Right lobe of liver (tissue), 6 donors: ENCODE measurements at regions not wholly inside any gene's neighbourhood (a gene's known extent, or its start where the extent isn't known, plus 50 kb on each side); places are given as distances from the start of the nearest gene placed in this dataset.

ENCODE experiments used
- ATAC-seq, 4 donors: fragments of 200-7000 bp; cut with Tn5 transposase; one replicate each; pipeline ENCODE4 v1.9.1; 2020; ENCODE audit warnings: mild to moderate bottlenecking in 4 of 4, moderate library complexity in 4 of 4
- DNase-seq, 3 donors: peaks; one replicate each; pipeline ENCODE4 v3.0.0-alpha.2; 2020
- H3K27ac ChIP-seq, 3 donors: fragments of 200-600 bp; one replicate each; pipeline ENCODE4 v1.8.0; 2022
- H3K27me3 ChIP-seq, 2 donors: fragments of 200-600 bp; one replicate each; pipeline ENCODE4 v1.8.0; 2022
- H3K36me3 ChIP-seq, 4 donors: fragments of 200-600 bp; sonication (generic) in 1 of 4; one replicate each; pipeline versions ENCODE4 v1.5.1 to v1.8.0; 2017 to 2022; ENCODE audit warnings: control low read depth in 1 of 4
- H3K4me1 ChIP-seq, 4 donors: fragments of 200-600 bp; sonication (generic) in 1 of 4; one replicate each; pipeline versions ENCODE4 v1.5.1 to v1.8.0; 2017 to 2022; ENCODE audit warnings: control low read depth in 1 of 4
- H3K4me3 ChIP-seq, 3 donors: fragments of 200-600 bp; one replicate each; pipeline ENCODE4 v1.8.0; 2022
- H3K9me3 ChIP-seq, 4 donors: fragments of 200-600 bp; sonication (generic) in 1 of 4; one replicate each; pipeline versions ENCODE4 v1.5.1 to v1.8.0; 2017 to 2022; ENCODE audit warnings: control low read depth in 1 of 4
- POLR2A ChIP-seq: fragments of 450-650 bp; IDR thresholded peaks from one replicate; pipeline ENCODE4 v1.6.1; 2017; ENCODE audit warnings: antibody characterized with exemption, mild to moderate bottlenecking
- WGBS: methylation state at CpG from one replicate; pipeline ENCODE4 v1.1.6; 2018; ENCODE audit warnings: low coverage, low lambda C conversion rate; ENCODE audit not compliant: insufficient coverage; ENCODE audit errors: missing lambda C conversion rate; 5-methylcytosine and 5-hydroxymethylcytosine counted together
- intact Hi-C, 2 donors: fragments of 100-400 bp; cut with DNase I; formaldehyde crosslinking; loops; one replicate each; pipeline versions ENCODE4 v1.11.2 to v1.14.1; 2022
- TF ChIP-seq, protein P1 (sequence below), 4 donors: fragments of 200-600 bp in 3 of 4; fragments of 450-650 bp in 1 of 4; IDR thresholded peaks; one replicate each; pipeline versions ENCODE4 v1.5.1 to v1.8.0; 2016 to 2022; ENCODE audit warnings: antibody characterized with exemption in 4 of 4, mild to moderate bottlenecking in 2 of 4
- donor health status: DM: no; HTN: yes; CAD: no.
- donor health status: DM: no; HTN: no; CAD: no.
- donor health status: DM: no; HTN: no; CAD: no.
- donor health status: DM: no; HTN: yes; CAD: no.
- donor health status: DM: no; HTN: yes; CAD: no.

DNA sequence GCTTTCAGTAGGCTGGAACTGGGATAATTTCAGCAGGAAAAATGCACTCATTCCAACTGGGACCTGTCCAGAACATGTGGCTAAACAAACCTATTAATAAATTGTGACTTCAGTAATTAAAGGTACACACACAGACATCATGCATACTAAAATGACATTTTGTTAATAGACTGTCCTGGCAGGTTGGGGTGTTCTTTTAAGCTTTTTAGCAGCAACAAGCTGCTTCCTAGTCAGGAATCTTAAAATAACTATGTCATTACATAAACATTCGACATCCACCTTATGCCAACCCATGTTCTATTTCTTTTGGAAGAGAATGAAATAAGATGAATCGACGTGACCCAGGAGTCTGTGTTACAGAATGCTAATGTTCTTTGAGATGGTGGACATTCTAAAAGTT is 435.7 kb downstream of the TXNL1 start:
- no peaks in the 10 kb centered on the region for H3K4me1 ChIP-seq
- H3K27me3 ChIP-seq = no peaks in the 10 kb centered on the region
- H3K27ac ChIP-seq = no peak overlapping the region
- H3K9me3 ChIP-seq = no peaks in the 10 kb centered on the region
- no peak for TF ChIP-seq POLR2A
- TF ChIP-seq, protein P1, sequence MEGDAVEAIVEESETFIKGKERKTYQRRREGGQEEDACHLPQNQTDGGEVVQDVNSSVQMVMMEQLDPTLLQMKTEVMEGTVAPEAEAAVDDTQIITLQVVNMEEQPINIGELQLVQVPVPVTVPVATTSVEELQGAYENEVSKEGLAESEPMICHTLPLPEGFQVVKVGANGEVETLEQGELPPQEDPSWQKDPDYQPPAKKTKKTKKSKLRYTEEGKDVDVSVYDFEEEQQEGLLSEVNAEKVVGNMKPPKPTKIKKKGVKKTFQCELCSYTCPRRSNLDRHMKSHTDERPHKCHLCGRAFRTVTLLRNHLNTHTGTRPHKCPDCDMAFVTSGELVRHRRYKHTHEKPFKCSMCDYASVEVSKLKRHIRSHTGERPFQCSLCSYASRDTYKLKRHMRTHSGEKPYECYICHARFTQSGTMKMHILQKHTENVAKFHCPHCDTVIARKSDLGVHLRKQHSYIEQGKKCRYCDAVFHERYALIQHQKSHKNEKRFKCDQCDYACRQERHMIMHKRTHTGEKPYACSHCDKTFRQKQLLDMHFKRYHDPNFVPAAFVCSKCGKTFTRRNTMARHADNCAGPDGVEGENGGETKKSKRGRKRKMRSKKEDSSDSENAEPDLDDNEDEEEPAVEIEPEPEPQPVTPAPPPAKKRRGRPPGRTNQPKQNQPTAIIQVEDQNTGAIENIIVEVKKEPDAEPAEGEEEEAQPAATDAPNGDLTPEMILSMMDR (IDR thresholded peaks at IDR 0.05) = no peak
- no peak overlapping the region for H3K4me3 ChIP-seq
- intact Hi-C loops = no loop called here
- H3K36me3 ChIP-seq = no peaks in the 10 kb centered on the region
- ATAC-seq (no peak), DNase-seq (no peak)
- 84% methylated on average over 3 of the region's 3 CpGs for WGBS

DNA sequence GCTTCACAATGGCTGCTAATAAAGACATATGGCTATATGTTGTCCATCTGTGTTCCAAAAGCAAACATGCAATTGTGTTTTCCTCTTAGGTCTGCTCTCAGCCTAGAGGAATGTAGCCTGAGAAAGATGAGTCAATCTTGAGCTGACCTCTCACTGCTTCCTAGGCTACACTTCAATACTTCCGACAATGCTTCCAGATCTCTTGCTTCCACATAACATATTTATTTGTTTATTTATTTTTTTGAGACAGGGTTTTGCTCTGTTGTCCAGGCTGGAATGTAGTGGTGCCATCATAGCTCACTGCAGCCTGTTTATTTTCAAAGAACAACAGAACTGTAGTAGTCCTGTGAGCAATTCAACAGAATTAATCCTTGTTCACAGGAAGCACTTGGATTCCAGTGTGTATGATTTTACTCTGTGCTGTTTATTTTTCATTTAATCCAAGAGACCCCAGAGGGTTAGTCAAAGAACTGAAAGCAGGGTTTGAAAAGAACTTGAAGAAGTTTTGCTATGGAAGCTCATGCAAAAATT is 437.9 kb downstream of the TXNL1 start:
- ATAC-seq (peak in 3 of 4 donors; percentile 12 to 85 (median 62)), DNase-seq (no peak)
- no peak for TF ChIP-seq POLR2A
- TF ChIP-seq, protein P1 (IDR thresholded peaks at IDR 0.05) = no peak

DNA sequence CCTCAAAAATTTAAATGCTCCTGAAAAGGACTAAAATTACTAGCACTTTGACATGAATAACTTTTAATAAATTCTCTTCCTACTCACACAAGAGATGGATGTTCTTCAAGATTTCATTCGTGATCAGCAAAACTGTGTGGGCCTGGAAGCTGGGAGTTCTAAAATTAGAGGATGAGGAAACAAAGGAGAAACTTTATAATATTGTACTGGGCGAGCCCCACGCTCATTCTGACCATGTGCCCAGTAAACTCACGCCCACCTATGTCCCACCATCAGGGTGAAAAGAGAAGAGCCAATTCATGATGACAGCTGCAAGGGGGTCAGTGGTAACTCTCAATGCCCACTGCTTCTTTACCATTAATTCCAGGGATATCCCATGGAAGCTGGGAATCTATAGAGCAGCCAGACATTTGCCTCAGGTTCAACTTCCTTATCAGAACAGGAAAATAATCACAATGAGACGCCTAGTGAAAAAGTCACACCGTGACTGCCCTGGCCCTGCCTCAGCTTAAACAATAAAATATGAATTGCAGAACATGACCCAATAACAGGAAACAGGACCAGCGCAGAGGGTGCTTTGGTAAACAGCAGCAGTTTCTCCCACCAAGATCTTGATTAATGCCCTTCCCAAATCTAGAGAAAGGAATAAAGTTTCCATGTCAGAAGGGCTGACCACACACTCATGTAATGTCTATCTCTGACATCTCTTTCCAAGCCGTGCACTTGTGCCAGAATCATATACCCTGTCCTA is 438.6 kb downstream of the TXNL1 start:
- no peak for TF ChIP-seq POLR2A
- TF ChIP-seq, protein P1 (IDR thresholded peaks at IDR 0.05) = no peak
- 64% methylated on average over 8 of the region's 8 CpGs for WGBS
- intact Hi-C loops = no loop called here
- no peaks in the 10 kb centered on the region for H3K27me3 ChIP-seq
- no peak overlapping the region for H3K4me3 ChIP-seq
- DNase-seq (peak in 1 of 3 donors; percentile 12), ATAC-seq (peak; percentile 31 to 82 (median 66))
- no peaks in the 10 kb centered on the region for H3K9me3 ChIP-seq
- H3K36me3 ChIP-seq = no peaks in the 10 kb centered on the region
- H3K27ac ChIP-seq = no peak overlapping the region
- no peaks in the 10 kb centered on the region for H3K4me1 ChIP-seq

More for the DNA sequence above, 437.9 kb downstream of the TXNL1 start:
- Histone ChIP-seq H3K27ac (no peak overlapping the region), H3K36me3 (no peaks in the 10 kb centered on the region), H3K4me3 (no peak overlapping the region), H3K4me1 (no peaks in the 10 kb centered on the region), H3K27me3 (no peaks in the 10 kb centered on the region), H3K9me3 (no peaks in the 10 kb centered on the region)
- WGBS = 63% methylated on average over 1 of the region's 1 CpG
- intact Hi-C loops = no loop called here

DNA sequence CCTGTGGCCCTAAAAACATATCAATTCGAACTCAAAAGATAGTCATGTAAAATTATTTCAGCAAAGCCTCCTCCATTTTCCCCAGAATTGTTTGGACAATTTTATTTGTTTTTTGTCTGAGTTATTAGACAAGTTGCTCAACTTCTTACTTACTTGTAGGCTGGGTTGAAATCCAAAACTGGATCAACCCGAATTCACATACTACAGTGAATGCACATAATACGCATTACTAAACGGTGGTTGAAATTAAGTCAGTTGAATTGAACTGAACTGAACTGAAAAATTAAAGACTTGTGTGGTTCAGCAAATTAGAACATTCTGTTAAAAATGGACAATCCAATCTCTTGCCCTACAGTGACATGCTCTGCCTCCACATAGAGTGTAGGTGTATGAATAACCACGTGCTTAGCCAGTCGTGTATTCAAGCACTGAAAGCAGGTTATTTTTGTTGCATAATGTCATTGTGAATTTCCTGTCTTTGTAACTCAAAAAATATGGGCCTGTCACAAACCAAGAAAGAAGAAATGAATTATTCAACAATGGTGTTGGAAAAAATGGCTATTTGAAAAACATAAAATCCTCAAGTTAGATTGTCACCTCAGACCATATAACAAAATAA is 441.0 kb downstream of the TXNL1 start:
- Histone ChIP-seq H3K27me3 (no peaks in the 10 kb centered on the region), H3K27ac (no peak overlapping the region), H3K4me1 (no peaks in the 10 kb centered on the region), H3K36me3 (no peaks in the 10 kb centered on the region), H3K9me3 (no peaks in the 10 kb centered on the region), H3K4me3 (no peak overlapping the region)
- intact Hi-C loops = no loop called here
- TF ChIP-seq, protein P1 (IDR thresholded peaks at IDR 0.05) = no peak
- no peak for TF ChIP-seq POLR2A
- WGBS = 73% methylated on average over 6 of the region's 6 CpGs
- ATAC-seq = no peak
- DNase-seq = no peak
